B cell (primary cell): ENCODE measurements at regions not wholly inside any gene's neighbourhood (a gene's known extent, or its start where the extent isn't known, plus 50 kb on each side); places are given as distances from the start of the nearest gene placed in this dataset.

Experiments used
- CTCF ChIP-seq: fragments of 200-600 bp; IDR thresholded peaks from one replicate; pipeline ENCODE4 v1.8.0; 2022; ENCODE audit warnings: antibody characterized with exemption, mild to moderate bottlenecking
- EZH2 ChIP-seq: IDR thresholded peaks from 2 replicates; pipeline ENCODE4 v1.6.1; 2012; ENCODE audit warnings: borderline replicate concordance, low read depth, mild to moderate bottlenecking, moderate library complexity, low read length; ENCODE audit not compliant: insufficient read depth, poor library complexity, severe bottlenecking

DNA sequence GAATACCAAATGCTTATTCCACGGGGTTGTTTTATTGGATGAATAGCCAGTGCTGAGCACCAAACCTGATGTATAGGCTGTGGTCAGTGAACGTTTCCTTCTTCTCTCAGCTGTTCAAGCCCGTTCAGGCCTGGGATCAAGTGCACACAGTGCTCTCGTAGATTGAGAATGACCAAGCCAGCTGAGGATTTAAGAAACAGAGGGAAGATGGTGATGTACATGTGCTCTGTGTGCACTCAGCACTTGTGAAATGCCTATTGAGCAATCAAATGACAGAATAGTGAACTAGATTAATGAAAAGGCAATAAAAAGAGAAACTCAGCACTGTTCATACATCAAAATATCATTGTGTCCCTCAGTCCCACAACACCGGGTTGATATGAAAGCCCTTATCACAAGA, 302.5 kb downstream of the BMPER start:
- TF ChIP-seq CTCF (no peak), EZH2 (no peak)
